Osteocyte (in vitro differentiated cells): ENCODE measurements at regions not wholly inside any gene's neighbourhood (a gene's known extent, or its start where the extent isn't known, plus 50 kb on each side); places are given as distances from the start of the nearest gene placed in this dataset.

Source experiments
- DNase-seq: peaks from one replicate; pipeline ENCODE4 v3.0.0; 2021; ENCODE audit warnings: mixed read lengths; ENCODE audit not compliant: unreplicated experiment; ENCODE audit errors: extremely low spot score
- H3K27ac Mint-ChIP-seq: one replicate; pipeline ENCODE4 v1.8.0; 2021; ENCODE audit warnings: mild to moderate bottlenecking, mixed read lengths; ENCODE audit not compliant: unreplicated experiment
- H3K27me3 Mint-ChIP-seq: one replicate; pipeline ENCODE4 v1.8.0; 2021; ENCODE audit warnings: mixed read lengths; ENCODE audit not compliant: unreplicated experiment
- H3K36me3 Mint-ChIP-seq: one replicate; pipeline ENCODE4 v1.8.0; 2021; ENCODE audit warnings: mixed read lengths; ENCODE audit not compliant: unreplicated experiment
- H3K4me1 Mint-ChIP-seq: one replicate; pipeline ENCODE4 v1.8.0; 2021; ENCODE audit warnings: mixed read lengths; ENCODE audit not compliant: unreplicated experiment
- H3K4me3 Mint-ChIP-seq: one replicate; pipeline ENCODE4 v1.8.0; 2021; ENCODE audit warnings: mild to moderate bottlenecking, moderate library complexity, mixed read lengths; ENCODE audit not compliant: unreplicated experiment
- H3K9me3 Mint-ChIP-seq: one replicate; pipeline ENCODE4 v1.8.0; 2021; ENCODE audit warnings: mixed read lengths; ENCODE audit not compliant: unreplicated experiment
- TF ChIP-seq, protein P1 (sequence below): fragments of 200-600 bp; sonication (generic); IDR thresholded peaks from 2 replicates; pipeline ENCODE4 v1.5.0; 2021; ENCODE audit warnings: antibody characterized with exemption, mild to moderate bottlenecking, moderate library complexity

DNA sequence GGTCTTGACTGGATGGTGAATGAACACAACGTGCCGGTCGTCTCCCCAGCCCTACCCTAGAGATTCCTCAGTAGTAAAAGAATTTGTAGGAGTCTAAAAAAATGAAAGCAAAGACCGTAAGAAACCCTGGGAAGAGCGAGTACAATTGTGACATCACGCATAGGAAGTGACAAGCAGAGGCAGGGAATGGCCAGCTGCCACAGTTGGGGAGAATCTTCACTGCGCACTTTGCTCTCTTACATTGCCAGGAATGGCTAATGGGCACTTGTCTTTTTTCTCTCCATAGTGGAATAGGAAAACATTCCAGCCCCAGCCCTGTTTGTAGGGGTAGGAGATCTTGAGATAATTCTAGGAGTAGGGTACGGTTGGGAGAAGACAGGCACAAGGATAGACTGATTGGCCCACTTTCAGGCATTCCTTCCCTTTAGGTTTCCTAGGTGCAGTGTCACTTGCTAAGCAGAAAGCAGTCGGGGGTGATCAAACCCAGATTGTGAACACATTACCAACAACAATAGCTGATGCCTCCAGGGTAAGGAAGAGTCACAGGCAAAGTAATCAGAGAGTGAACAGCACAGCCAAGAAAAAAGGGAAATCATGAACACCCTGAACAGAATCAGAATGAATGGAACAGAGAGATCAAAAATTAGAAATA, 302.7 kb downstream of the MAN2A1 start:
- Mint-ChIP-seq H3K27ac (peak overlapping the region; percentile 56), H3K27me3 (no peaks in the 10 kb centered on the region), H3K4me3 (no peak overlapping the region), H3K9me3 (no peaks in the 10 kb centered on the region), H3K36me3 (no peaks in the 10 kb centered on the region), H3K4me1 (peaks cover 48% of the 10 kb centered on the region)
- no peak for DNase-seq
- TF ChIP-seq, protein P1, sequence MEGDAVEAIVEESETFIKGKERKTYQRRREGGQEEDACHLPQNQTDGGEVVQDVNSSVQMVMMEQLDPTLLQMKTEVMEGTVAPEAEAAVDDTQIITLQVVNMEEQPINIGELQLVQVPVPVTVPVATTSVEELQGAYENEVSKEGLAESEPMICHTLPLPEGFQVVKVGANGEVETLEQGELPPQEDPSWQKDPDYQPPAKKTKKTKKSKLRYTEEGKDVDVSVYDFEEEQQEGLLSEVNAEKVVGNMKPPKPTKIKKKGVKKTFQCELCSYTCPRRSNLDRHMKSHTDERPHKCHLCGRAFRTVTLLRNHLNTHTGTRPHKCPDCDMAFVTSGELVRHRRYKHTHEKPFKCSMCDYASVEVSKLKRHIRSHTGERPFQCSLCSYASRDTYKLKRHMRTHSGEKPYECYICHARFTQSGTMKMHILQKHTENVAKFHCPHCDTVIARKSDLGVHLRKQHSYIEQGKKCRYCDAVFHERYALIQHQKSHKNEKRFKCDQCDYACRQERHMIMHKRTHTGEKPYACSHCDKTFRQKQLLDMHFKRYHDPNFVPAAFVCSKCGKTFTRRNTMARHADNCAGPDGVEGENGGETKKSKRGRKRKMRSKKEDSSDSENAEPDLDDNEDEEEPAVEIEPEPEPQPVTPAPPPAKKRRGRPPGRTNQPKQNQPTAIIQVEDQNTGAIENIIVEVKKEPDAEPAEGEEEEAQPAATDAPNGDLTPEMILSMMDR: no peak

DNA sequence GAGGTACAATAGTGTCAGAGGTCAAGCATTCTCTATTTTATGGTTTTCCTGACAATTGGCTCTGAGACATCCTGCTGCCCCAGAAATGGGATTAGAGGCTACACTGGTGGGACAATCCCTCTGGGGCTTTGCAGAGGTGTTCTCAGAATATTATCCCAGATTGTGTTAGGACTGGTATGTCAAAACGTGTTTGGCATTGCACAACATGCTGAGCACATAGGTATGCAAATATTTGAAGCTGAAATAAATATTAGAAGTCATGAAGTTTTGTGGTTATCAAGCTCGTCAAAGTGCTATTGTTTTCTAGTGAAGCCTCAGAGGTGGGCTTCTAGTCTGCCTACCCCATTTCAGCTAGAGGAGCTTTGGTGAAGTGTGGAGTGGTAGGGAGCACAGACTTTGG, 304.4 kb downstream of the MAN2A1 start:
- peaks cover 4% of the 10 kb centered on the region for H3K36me3 Mint-ChIP-seq
- TF ChIP-seq, protein P1: no peak
- H3K9me3 Mint-ChIP-seq: peaks cover 10% of the 10 kb centered on the region
- no peak overlapping the region for H3K4me3 Mint-ChIP-seq
- H3K4me1 Mint-ChIP-seq: peaks cover 53% of the 10 kb centered on the region
- no peak overlapping the region for H3K27ac Mint-ChIP-seq
- no peak for DNase-seq
- H3K27me3 Mint-ChIP-seq: no peaks in the 10 kb centered on the region

DNA sequence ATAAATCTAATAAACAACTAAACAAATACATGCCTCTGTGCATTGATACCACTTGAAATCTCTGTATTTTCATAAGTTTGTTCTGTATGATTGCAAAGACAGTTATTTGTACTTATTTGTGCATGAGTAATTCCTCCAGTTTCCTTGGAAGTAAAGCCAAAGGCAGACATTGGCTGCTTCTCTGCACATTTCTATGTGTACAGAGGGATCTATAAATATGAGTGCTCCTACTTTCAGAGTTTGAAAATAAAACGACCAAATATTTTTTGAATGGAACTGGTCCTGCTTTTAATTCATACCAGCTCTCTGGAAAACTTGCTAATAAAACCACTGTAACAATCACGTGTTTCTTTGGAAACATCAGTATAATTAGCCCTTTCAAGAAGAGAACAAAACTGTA, 306.5 kb downstream of the MAN2A1 start:
- no peak overlapping the region for H3K4me3 Mint-ChIP-seq
- H3K9me3 Mint-ChIP-seq: peaks cover 10% of the 10 kb centered on the region
- no peaks in the 10 kb centered on the region for H3K27me3 Mint-ChIP-seq
- no peak for DNase-seq
- H3K4me1 Mint-ChIP-seq: peaks cover 74% of the 10 kb centered on the region
- H3K36me3 Mint-ChIP-seq: peaks cover 4% of the 10 kb centered on the region
- H3K27ac Mint-ChIP-seq: peak overlapping the region; percentile 38
- TF ChIP-seq, protein P1: no peak

DNA sequence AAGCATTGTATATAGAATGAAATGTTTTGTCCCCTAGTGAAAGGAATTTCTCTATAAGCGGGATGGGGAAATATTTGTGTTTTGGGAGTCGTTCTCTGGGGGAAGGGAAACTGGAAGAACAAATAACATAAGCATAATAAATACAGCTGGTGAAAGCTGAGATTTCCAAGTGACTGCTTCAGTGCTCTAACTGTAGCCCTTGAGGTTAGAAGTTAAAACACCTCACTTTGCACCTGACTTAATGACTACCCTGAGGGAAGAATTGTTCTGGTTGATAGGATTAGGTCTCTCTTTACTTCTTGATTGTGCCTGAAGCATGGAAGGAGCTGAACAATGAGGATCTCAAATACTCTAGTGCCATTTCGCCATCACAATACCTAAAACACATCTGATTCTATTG, 307.4 kb downstream of the MAN2A1 start:
- H3K4me1 Mint-ChIP-seq: peaks cover 82% of the 10 kb centered on the region
- DNase-seq: no peak
- H3K36me3 Mint-ChIP-seq: peaks cover 4% of the 10 kb centered on the region
- H3K27me3 Mint-ChIP-seq: no peaks in the 10 kb centered on the region
- H3K4me3 Mint-ChIP-seq: no peak overlapping the region
- H3K27ac Mint-ChIP-seq: peak overlapping the region; percentile 38
- peaks cover 10% of the 10 kb centered on the region for H3K9me3 Mint-ChIP-seq
- TF ChIP-seq, protein P1: no peak

DNA sequence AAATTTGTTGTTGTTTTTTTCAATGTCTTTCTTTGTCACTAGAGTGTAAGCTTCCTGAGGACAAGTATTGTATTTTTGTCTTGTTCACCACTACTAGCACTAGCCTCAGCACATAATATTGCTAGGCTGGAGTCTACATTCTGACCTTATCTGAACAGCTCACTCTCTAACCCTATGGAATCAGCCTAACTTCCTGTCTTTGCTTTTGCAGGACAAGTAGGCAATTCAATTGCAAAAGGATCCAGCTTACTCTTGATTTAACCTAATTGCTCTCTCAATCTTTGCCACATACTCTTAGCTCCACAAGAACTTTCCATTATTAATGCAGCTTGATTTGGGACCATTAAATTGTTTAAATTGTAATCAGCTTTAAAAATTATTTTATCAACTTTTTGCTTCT, 308.5 kb downstream of the MAN2A1 start:
- Mint-ChIP-seq H3K27ac (peak overlapping the region; percentile 93), H3K36me3 (peaks cover 4% of the 10 kb centered on the region), H3K9me3 (peaks cover 10% of the 10 kb centered on the region), H3K4me1 (peaks cover 80% of the 10 kb centered on the region), H3K27me3 (no peaks in the 10 kb centered on the region), H3K4me3 (no peak overlapping the region)
- TF ChIP-seq, protein P1: no peak
- no peak for DNase-seq
